ENCODE measurements at regions not wholly inside any gene's neighbourhood (a gene's known extent, or its start where the extent isn't known, plus 50 kb on each side); places are given as distances from the start of the nearest gene placed in this dataset.

DNA sequence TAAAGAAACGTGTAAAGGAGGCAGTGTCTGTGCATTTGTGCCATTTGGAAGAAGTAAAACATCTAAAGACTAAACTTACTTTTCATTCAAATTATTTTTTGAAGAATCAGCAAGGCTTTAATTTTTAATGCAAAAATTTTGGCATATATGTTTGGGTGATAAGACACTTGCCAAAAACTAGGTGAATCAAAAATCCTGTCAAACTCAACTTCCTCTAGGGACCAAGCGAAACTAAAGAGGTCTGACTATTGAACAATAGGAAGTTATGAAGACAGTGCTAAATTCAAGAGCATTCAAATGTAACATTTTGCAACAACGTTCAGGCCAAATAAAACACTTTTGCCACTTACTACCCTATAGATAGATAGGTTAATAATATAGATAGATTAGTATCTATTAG, 306.1 kb downstream of the NOL4 start:
- FAIRE-seq (no peak), DNase-seq (ENCODE audit: low read depth) (no peak)
- H3K36me3 ChIP-seq (ENCODE audit: insufficient read depth, low read length): no peaks in the 10 kb centered on the region
- no peak overlapping the region for H3K27ac ChIP-seq (ENCODE audit: low read depth, low read length)
- no peaks in the 10 kb centered on the region for H3K27me3 ChIP-seq (ENCODE audit: insufficient read depth, low read length)
- H3K9me3 Mint-ChIP-seq (ENCODE audit: unreplicated experiment): no peaks in the 10 kb centered on the region
- no peak overlapping the region for H2AFZ ChIP-seq (ENCODE audit: low read depth, low read length)
- no peak overlapping the region for H3K4me3 ChIP-seq (ENCODE audit: insufficient read depth, low read depth, low read length)
- no peaks in the 10 kb centered on the region for H3K36me3 Mint-ChIP-seq (ENCODE audit: low read depth, unreplicated experiment)
- no peaks in the 10 kb centered on the region for H3K4me1 Mint-ChIP-seq (ENCODE audit: low read depth, unreplicated experiment)
- H3K27me3 Mint-ChIP-seq (ENCODE audit: low read depth, unreplicated experiment): no peaks in the 10 kb centered on the region
- no peaks in the 10 kb centered on the region for H3K9me3 ChIP-seq (ENCODE audit: insufficient read depth, low read depth, low read length)
- H3K4me2 ChIP-seq (ENCODE audit: low read length): no peak overlapping the region
- no peak overlapping the region for H3K27ac Mint-ChIP-seq (ENCODE audit: unreplicated experiment)
- peaks cover 12% of the 10 kb centered on the region for H3K4me1 ChIP-seq (ENCODE audit: insufficient read depth, low read length)
- TF ChIP-seq, protein P1, sequence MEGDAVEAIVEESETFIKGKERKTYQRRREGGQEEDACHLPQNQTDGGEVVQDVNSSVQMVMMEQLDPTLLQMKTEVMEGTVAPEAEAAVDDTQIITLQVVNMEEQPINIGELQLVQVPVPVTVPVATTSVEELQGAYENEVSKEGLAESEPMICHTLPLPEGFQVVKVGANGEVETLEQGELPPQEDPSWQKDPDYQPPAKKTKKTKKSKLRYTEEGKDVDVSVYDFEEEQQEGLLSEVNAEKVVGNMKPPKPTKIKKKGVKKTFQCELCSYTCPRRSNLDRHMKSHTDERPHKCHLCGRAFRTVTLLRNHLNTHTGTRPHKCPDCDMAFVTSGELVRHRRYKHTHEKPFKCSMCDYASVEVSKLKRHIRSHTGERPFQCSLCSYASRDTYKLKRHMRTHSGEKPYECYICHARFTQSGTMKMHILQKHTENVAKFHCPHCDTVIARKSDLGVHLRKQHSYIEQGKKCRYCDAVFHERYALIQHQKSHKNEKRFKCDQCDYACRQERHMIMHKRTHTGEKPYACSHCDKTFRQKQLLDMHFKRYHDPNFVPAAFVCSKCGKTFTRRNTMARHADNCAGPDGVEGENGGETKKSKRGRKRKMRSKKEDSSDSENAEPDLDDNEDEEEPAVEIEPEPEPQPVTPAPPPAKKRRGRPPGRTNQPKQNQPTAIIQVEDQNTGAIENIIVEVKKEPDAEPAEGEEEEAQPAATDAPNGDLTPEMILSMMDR (IDR thresholded peaks at IDR 0.05; ENCODE audit: insufficient read depth, low read depth, low read length): no peak
- H3K9ac ChIP-seq (ENCODE audit: low read length): no peak overlapping the region
- no peaks in the 10 kb centered on the region for H3K79me2 ChIP-seq (ENCODE audit: insufficient read depth, low read length)
- no peaks in the 10 kb centered on the region for H4K20me1 ChIP-seq (ENCODE audit: insufficient read depth, low read length)
- H3K4me3 Mint-ChIP-seq (ENCODE audit: unreplicated experiment): no peak overlapping the region

DNA sequence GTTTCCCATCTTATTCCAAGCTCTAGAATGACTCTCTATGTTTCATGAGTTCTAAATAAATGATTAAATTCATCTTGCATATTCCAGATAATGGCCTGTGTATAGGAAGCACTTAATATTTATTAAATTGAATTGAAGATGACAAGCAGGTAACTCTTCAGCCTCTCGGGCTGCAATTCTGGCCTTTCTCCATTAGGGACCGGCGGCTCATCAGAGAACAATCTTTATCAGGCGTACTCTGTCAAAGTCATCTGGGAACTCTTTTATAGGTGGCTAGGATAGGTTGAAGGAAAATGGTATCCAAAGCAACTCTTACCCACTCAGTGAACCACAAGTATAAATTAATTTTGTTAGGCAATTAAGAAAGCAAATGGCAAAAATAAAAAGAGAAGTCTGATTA, 308.5 kb downstream of the NOL4 start:
- no peak for TF ChIP-seq EZH2 (IDR thresholded peaks at IDR 0.05; ENCODE audit: insufficient read depth, low read length)
- TF ChIP-seq, protein P1 (IDR thresholded peaks at IDR 0.05; ENCODE audit: insufficient read depth, low read depth, low read length): no peak
- no peak overlapping the region for H3K4me3 Mint-ChIP-seq (ENCODE audit: unreplicated experiment)
- no peak overlapping the region for H2AFZ ChIP-seq (ENCODE audit: low read depth, low read length)
- H4K20me1 ChIP-seq (ENCODE audit: insufficient read depth, low read length): no peaks in the 10 kb centered on the region
- H3K27ac Mint-ChIP-seq (ENCODE audit: unreplicated experiment): no peak overlapping the region
- no peak overlapping the region for H3K4me2 ChIP-seq (ENCODE audit: low read length)
- FAIRE-seq (no peak), DNase-seq (ENCODE audit: low read depth) (no peak)
- H3K4me3 ChIP-seq (ENCODE audit: insufficient read depth, low read depth, low read length): no peak overlapping the region
- no peak overlapping the region for H3K9ac ChIP-seq (ENCODE audit: low read length)
- H3K36me3 Mint-ChIP-seq (ENCODE audit: low read depth, unreplicated experiment): no peaks in the 10 kb centered on the region
- H3K27me3 ChIP-seq (ENCODE audit: insufficient read depth, low read length): no peaks in the 10 kb centered on the region
- H3K79me2 ChIP-seq (ENCODE audit: insufficient read depth, low read length): no peaks in the 10 kb centered on the region
- H3K9me3 ChIP-seq (ENCODE audit: insufficient read depth, low read depth, low read length): no peaks in the 10 kb centered on the region
- no peaks in the 10 kb centered on the region for H3K4me1 Mint-ChIP-seq (ENCODE audit: low read depth, unreplicated experiment)
- no peak overlapping the region for H3K27ac ChIP-seq (ENCODE audit: low read depth, low read length)
- peaks cover 12% of the 10 kb centered on the region for H3K4me1 ChIP-seq (ENCODE audit: insufficient read depth, low read length)
- no peaks in the 10 kb centered on the region for H3K36me3 ChIP-seq (ENCODE audit: insufficient read depth, low read length)
- H3K9me3 Mint-ChIP-seq (ENCODE audit: unreplicated experiment): no peaks in the 10 kb centered on the region
- H3K27me3 Mint-ChIP-seq (ENCODE audit: low read depth, unreplicated experiment): no peaks in the 10 kb centered on the region

DNA sequence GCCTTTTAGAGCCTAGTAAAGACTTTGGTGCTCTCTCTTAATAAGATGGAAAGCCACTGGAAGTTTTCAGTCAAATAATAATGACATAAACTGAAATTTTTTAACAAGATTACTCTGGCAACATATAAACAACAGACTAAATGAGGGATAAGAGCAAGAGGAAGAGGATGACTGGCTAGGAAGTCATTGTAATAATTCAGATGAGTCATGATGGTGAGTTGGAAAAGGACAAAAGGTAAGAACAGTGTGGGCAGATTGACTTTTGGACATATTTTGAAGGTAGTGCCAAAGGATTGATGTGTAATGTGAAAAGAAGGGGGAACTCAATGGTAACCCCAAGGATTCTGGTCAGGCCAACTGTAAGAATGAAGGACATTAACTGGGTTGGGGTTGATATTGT, 310.3 kb downstream of the NOL4 start:
- H3K27me3 Mint-ChIP-seq (ENCODE audit: low read depth, unreplicated experiment): no peaks in the 10 kb centered on the region
- H3K79me2 ChIP-seq (ENCODE audit: insufficient read depth, low read length): no peaks in the 10 kb centered on the region
- no peaks in the 10 kb centered on the region for H4K20me1 ChIP-seq (ENCODE audit: insufficient read depth, low read length)
- no peaks in the 10 kb centered on the region for H3K36me3 Mint-ChIP-seq (ENCODE audit: low read depth, unreplicated experiment)
- H3K27me3 ChIP-seq (ENCODE audit: insufficient read depth, low read length): no peaks in the 10 kb centered on the region
- no peaks in the 10 kb centered on the region for H3K4me1 Mint-ChIP-seq (ENCODE audit: low read depth, unreplicated experiment)
- no peak overlapping the region for H3K9ac ChIP-seq (ENCODE audit: low read length)
- peak overlapping the region; percentile 37 for H3K27ac ChIP-seq (ENCODE audit: low read depth, low read length)
- peaks cover 12% of the 10 kb centered on the region for H3K4me1 ChIP-seq (ENCODE audit: insufficient read depth, low read length)
- peak; percentile 67 for DNase-seq (ENCODE audit: low read depth)
- no peak overlapping the region for H2AFZ ChIP-seq (ENCODE audit: low read depth, low read length)
- no peak overlapping the region for H3K4me3 ChIP-seq (ENCODE audit: insufficient read depth, low read depth, low read length)
- no peaks in the 10 kb centered on the region for H3K9me3 ChIP-seq (ENCODE audit: insufficient read depth, low read depth, low read length)
- no peak for TF ChIP-seq EZH2 (IDR thresholded peaks at IDR 0.05; ENCODE audit: insufficient read depth, low read length)
- TF ChIP-seq, protein P1 (IDR thresholded peaks at IDR 0.05; ENCODE audit: insufficient read depth, low read depth, low read length): no peak
- H3K9me3 Mint-ChIP-seq (ENCODE audit: unreplicated experiment): no peaks in the 10 kb centered on the region
- no peaks in the 10 kb centered on the region for H3K36me3 ChIP-seq (ENCODE audit: insufficient read depth, low read length)
- no peak overlapping the region for H3K27ac Mint-ChIP-seq (ENCODE audit: unreplicated experiment)
- FAIRE-seq: no peak
- peak overlapping the region; percentile 51 for H3K4me2 ChIP-seq (ENCODE audit: low read length)
- H3K4me3 Mint-ChIP-seq (ENCODE audit: unreplicated experiment): no peak overlapping the region

Measured in astrocyte (in vitro differentiated cells and primary cell).